Stimulated activated CD4-positive, alpha-beta T cell treated with anti-CD3 and anti-CD28 coated beads, TNF-alpha, amount 100 ng/mL, for 48 hours (primary cell): ENCODE measurements at regions not wholly inside any gene's neighbourhood (a gene's known extent, or its start where the extent isn't known, plus 50 kb on each side); places are given as distances from the start of the nearest gene placed in this dataset.

Source experiments
- DNase-seq, 3 donors: peaks; one replicate each; pipeline ENCODE4 v3.0.0-alpha.2; 2020; ENCODE audit warnings: low read depth in 3 of 3

DNA sequence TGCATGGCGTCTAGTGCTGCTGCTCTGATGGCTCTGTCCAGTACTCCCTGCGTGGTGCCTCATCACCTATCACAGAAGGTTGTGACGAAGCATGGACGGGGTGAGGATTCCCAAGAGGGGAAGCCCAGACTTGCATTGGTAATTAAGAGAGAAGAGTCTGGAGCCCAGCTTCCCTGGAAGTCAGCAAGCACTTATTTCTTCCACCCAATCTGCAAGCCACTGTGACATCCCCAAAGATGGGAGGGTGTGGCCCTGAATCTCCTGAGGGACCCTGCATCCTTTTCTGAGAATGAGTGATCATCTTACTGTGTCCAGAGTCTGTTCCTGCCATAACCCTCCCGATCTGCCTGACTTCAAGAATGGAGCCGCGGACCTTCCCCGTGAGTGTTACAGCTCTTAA, 166.7 kb downstream of the PTPN20 start:
- DNase-seq, result no peak

DNA sequence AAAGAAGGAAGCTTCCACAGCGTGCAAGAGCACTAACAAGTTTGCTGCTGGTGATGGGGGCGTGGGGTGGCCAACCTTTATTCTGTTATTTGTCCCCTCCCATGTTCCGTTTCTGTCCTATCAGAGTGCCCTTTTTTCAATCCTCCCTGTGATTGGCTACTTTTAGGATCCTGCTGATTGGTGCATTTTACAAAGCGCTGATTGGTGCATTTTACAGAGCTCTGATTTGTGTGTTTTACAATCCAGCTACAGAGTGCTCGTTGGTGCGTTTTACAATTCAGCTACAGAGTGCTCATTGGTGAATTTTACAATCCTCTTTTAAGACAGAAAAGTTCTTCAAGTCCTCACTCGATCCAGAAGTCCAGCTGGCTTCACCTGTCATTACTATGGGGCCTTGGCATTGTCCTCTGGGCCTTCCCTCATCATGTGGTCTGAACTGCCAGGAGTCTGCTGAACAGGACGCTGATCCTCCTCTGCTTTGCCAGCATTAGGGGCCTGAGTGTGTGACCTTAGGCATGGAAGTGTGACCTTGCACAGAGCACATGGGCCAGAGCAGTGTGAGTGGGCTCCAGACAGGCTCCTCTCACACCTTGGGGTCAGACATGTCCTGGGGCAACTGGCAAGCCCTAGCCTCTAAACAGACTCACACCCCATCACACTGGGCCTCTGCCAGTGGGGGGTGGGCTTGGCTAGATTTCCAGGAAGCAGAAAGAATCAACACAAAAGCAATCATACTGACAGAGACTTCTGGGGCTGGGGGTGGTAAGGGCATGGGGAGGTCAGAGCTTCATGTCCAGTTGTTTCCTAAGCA, 167.4 kb downstream of the PTPN20 start:
- DNase-seq, result no peak

DNA sequence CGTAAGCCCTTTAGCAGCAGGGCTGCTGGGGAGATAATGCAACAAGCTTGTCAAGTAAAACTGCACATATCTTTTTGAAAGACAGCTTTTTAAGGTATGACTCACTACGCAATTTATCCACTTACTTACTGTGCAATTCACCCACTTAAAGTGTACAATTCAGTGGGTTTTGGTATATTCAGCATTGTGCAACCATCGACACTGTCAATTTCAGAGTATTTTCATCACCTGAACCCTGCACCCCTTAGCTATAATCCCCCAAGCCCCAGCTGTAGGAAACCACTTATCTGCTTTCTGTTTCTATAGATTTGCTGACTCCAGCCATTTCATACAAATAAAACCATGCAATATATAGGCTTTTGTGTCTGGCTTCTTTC, 168.0 kb downstream of the PTPN20 start:
- no peak for DNase-seq

DNA sequence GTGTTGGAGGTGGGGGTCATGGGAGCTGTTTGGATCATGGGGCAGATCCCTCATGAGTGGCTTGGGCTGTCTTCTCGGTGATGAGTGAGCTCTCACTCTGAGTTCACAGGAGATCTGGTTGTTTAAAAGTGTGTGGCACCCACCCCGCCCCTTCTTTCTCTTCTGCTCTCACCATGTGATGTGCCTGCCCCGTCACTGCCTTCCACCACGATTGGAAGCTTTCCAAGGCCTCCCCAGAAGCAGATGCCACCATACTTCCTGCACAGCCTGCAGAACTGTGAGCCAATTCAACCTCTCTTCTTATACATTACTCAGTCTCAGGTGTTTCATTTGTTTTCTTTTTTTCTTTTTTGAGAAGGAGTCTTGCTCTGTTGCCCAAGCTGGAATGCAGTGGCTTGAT, 170.0 kb downstream of the PTPN20 start:
- DNase-seq, result no peak

DNA sequence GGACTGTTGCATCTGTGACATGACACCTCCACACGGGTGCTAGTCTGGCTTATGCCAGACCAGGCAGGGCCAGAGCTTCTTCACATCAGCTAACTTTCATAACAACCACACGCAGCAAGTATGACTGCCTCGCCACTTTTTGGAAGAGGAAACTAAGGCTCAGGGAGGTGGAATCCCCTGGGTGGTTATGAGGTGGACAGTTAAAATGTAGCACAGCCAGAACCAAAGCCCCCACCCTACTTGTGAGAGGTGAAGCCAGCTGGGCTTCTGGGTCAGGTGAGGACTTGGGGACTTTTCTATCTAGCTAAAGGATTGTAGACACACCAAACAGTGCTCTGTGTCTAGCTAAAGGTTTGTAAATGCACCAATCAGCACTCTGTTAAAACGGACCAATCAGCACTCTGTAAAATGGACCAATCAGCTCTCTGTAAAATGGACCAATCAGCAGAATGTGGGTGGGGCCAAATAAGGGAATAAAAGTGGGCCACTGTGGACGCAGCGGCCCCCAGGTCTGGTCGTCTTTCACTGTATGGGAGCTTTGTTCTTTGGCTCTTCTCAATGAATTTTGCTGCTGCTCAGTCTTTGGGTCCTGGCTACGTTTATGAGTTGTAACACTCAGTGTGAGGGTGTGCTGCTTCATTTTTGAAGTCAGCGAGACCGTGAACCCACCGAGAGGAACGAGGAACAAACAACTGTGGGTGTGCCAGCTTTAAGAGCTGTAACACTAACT, 171.0 kb downstream of the PTPN20 start:
- no peak for DNase-seq

DNA sequence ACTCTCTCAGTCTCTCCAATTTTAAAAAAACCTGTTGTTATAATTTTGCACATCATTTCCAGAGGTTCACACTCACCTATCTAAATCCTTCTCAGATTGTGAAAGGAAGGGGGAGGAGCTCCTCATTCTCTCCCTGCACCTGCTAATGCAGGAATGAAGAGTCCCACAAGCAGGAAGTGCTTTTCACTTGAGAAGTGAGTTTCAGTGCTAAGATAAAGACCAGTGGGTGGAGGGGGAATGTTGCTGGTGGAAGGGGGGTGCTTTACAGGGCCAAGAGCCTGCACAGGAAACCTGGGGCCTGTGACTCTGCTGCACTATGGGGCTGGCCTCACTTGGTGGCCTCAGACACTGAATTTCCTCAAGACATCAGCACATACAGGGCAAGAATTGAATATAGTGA, 176.4 kb downstream of the PTPN20 start:
- no peak for DNase-seq

DNA sequence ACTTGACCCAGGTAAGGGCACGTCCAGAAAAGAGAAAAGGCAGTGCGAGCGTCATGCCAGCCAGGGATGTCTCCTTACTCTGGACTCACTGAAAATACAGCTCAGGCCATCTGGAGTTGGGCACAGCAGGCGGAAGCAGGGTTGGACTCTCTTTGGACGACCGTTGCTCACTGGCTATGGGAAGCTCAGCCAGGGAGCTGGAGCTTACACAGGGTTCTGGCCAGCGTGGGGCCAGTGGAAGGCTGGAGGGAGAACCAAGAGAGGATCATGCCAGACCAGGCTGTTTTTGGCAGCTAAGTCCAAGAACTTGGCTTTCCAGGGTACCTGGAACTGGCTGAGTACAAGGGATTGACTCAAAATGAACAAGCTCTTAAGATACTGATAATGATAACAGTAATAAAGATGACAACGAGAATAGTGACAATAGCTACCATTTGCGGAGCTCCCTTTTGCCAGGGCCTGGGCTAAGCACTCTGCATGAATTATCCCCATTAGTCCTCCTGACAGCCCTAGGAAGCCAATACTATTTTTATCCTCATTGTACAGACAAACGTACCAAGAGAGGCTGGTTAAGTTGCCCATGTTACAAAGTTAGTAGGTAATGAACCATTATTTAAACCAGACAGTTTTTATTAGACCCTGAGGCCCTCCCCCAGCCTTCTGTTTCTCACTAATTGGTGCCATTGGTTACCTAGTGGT, 177.6 kb downstream of the PTPN20 start:
- no peak for DNase-seq

DNA sequence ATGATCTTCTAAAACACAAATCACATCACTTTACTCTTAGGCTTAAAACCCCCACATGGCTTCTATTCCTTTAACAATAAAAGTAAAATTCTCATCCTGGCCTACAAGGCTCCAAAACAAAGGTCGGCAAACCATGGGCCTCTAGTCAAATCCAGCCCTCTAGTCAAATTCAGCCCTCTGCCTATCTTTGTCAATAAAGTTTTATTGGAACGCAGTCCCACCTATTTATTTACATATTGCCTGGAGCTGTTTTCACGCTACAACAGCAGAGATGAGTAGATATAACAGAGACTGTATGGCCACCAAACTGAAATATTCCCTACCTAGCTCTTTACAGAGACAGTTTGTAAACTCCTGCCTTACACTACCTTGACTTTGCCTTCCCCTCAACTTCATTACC, 178.8 kb downstream of the PTPN20 start:
- DNase-seq, result no peak

DNA sequence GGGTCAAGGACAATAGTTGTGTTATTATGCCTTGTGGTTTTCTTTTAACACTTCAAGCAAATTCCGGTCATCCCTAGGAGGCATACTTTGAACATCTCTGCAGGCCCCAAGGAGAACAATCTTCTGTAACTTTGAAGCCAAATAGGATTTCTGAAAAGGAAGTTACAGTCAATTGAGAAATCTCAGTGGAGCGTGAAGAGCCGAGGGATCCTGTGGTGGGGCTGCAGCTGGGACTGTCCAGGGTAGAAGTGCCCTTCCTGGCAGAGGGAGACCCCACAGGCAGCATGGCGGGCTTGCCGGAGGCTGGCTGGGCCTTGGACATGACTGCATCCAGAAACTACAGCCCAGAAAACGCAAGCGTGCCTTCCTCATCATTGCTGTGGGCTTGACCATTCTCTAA, 179.7 kb downstream of the PTPN20 start:
- no peak for DNase-seq

DNA sequence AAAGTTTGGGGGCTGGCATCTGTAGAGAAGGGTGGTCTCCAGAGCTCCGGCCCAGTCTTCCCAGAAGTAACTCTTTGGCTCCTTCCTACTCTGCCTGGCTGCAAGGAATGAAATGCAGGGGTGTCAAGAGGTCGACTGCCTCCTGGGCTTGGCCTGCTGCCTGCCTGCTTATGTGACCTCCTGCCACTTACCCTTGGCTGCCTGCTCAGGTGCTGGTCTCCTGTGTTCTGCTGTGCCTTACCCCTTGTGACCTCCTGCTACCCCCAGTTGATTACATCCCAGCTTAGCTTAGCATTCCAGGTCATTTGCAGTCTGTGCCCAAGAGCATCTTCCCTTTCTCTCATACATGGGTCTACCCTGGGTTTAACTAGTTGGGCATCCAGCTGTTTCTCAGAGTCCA, 180.2 kb downstream of the PTPN20 start:
- DNase-seq, result no peak

DNA sequence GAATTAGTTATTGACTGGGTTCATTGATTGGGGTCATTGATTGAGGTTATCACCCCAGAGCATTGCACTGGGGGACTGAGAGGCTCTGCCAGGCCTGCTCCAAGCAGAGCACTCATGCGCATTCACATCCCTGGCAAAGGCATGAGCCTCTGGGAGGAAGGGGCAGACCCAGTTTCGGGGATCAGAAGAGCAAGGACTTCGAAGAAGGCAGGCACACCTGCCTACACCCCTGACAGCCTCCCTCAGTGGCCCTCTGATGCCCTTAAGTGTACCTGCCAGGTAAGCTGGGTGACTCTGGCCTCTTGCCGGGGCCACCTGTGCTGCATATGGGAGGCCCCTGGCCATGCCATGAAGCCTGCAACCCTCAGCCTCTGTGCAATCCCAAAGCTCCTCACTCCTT, 181.1 kb downstream of the PTPN20 start:
- DNase-seq, result no peak

DNA sequence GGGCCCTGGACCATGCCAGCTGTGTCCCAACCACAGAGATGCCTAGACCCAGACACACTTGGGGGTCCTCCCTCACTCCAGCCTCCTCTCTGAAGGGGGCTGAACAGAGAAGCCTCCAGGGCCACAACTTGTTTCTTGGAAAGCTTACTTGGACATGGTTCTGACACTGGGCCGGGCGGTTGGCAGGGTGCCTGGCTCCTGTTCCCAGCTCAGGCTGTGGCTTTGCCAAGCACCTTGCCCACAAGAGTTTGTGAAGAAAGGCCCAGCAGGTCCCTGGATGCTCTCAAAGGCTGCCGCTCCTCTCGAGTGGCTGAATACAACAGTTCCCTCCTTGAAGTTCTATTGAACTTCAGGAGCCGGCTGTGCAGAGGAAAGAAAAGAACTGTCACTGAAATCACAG, 181.6 kb downstream of the PTPN20 start:
- DNase-seq, result no peak

DNA sequence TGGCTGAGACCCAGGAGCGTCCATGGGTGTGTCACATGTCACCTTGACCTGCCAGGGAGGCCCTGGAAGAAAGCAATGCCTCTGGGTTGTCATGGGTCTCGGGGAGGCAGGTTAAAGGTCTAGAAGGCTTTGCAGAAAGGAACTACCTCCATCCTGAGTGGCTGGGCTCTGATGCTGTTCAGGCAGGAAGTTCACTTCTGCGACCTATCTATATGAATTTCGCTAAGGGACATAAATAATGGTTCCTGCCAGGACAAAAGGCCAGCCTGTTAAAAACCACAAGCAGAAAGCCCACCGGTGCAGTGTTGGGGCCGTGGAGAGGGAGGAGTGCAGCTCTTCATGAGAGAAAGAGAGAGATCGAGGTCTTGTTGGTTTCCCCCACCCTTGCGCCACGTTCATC, 182.9 kb downstream of the PTPN20 start:
- no peak for DNase-seq

DNA sequence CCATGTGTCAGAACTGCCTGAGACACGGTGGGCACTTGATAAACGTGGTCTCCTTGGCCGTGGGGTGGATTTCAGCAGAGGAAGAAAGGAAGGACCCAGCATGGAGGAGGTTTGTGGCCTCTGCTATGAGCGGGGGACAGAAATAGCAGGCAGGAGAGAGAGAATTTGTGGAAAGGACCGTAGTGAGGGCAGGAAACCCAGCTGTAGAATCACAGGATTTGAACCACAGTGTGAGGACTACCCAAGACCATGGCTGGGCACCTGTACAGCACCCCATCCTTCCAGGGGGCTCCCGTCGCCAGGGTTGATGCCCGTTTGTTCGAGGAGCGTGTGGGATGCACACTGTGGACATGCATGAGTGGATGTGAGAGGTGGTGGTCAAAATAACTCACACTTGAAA, 183.4 kb downstream of the PTPN20 start:
- DNase-seq, result no peak

DNA sequence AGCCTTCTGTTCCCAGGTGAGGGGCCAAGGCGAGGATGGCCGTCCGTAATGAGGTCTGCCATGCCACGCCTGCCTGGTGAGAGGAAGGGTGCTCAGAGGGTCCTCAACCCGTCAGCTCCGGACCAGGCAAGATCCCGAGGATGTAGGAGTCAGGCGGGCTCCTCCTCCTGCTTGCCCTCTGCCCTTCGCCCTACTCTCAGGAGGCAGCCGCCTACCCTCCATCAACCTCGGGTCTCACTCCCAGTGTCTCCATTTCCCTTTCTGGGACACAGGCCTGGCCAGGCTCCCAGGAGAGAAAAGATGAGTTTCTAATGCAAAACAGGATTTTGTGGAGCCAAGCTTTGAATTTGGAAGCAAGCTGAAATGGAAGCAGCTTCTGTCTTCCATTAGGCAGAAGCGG, 184.0 kb downstream of the PTPN20 start:
- no peak for DNase-seq

DNA sequence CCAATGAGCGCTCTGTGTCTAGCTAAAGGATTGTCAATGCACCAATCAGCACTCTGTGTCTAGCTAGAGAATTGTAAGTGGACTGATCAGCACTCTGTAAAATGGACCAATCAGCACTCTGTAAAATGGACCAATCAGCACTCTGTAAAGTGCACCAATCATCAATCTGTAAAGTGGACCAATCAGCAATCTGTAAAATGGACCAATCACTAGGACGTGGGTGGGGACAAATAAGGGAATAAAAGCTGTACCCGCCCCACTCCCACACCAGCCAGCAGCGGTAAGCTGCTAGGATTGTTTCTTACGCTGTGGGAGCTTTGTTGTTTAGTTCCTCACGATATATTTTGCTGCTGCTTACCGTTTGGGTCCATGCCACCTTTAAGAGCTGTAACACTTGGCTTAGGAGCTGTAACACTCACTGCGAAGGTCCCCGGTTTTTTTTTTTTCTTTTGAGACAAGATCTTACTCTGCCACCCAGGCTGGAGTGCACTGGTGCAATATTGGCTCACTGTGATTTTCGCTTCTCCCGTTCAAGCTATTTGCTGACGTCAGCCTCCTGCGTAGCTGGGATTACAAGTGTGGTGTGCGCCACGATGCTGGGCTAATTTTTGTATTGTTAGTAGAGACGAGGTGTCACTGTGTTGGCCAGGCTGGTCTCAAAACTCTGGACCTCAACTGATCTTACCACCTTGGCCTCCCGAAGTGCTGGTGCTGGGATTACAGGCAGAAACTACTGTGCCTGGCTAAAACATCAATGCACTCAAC, 184.8 kb downstream of the PTPN20 start:
- DNase-seq, result no peak

DNA sequence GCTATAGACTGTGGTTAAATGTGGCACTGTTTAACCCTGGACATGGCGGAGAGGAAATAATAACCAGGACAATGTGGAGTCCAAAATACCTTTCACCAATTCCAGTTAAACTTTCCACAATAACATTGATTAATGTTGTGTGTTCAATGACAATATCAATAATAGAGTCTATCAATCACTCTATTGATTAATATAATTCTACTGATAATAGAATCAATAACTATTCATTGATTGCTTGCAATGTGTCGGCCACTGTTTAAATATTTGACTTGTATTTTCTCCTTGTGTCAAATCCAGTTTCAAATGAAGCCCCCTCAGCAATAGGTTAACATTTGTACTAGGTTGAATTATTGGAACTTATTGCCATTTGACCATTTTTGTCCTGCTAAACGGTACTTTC, 187.0 kb downstream of the PTPN20 start:
- no peak for DNase-seq

DNA sequence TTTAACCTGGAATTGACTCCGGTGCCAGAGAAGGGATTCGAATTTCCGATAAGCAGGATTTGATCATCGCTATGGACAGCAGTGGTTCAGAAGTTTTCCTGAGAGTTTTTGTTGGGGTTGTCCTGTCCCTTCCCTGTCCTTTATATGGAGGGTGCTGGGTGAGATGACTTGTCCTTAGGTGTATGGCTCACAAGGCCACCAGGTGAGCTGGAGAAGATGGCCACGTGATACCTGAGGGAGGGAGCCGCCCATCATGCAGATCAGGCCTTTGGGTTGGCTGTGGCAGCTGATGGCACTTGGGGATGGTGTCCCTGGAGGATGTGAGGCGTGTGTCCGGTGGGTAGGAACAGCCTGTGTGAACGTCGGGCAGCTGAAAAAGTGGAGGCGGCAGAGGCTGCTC, 187.7 kb downstream of the PTPN20 start:
- DNase-seq, result no peak

DNA sequence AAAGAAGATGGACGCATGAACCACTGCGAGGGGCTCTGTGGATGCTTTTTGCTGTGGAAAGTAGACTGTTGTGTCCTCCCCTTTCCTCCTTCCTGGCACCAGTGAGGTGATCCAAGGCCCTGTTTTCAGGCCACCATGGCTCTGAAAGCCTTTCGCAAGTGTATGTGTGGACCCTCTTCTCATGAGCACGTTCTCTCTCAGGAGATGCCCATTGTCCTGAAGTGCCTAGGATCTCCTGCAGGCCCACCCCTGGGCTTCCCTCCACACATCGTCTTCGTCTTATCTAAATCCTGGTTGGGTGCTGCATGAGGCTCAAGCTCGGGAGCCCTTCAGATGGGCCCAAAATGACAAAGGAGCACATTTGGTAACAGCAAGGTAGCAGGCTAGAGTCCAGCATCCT, 188.2 kb downstream of the PTPN20 start:
- DNase-seq, result no peak

DNA sequence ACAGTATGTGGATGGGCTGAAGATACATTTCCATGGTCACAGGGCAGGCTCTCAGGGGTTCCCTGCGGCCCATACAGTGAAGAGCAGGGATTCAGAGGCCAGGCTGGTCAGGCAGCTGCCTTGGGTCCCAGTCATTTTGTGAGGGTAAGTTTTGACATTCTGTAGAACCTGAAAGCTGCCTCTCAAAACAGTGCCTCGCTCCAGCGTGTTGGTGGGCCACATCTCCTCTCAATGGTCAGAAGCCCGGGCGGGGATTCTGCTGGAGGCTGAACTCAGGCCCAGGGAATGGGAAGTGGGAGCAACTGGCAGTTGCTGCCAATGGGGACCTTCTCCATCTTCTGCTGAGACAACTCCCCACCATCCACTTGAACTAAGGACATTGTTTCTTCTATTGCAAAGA, 190.0 kb downstream of the PTPN20 start:
- no peak for DNase-seq

DNA sequence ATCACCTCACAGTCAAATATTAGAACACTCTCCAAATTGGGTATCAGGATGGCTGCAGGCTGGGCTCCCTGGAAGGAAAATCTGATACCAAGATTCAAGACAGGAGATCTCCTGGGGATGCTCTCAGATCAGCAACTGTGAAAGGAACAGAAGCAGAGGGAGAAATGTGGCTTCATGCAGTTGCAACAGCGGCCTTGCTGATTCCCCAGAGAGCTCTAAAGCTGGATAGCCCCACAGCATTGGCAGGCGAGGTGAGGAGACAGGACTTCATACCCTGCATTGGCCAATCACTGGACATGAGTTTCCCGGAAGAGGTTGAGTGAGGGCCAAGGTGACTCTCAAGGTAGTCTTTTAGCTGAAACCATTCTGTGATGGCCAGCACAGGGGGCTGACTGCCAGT, 190.6 kb downstream of the PTPN20 start:
- no peak for DNase-seq

DNA sequence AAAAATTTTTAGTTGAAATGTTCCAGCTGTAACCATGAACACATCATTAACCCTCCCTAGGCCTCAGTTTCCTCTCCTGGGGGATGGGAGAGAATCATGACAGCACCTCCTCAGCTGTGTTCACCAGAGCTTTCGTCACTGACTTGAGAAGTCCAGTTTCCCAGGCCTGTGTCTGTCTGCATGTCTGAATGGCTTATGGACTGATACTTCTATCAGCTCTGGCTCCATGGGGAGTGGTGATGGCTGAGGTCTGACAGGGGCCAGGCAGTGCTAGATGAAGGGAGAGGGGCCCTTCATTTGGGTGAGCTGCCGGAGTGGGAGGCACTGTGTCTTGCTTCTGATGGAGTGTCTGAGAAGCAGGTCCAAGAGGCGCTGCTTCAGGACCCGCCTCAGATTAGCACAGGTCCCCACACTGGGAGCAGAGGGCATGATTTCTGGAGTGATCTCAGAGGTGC, 192.9 kb downstream of the PTPN20 start:
- no peak for DNase-seq
